Hepatocyte (in vitro differentiated cells): ENCODE measurements at regions not wholly inside any gene's neighbourhood (a gene's known extent, or its start where the extent isn't known, plus 50 kb on each side); places are given as distances from the start of the nearest gene placed in this dataset.

Source experiments
- DNase-seq: peaks from one replicate; pipeline ENCODE4 v3.0.0-alpha.2; 2016; ENCODE audit warnings: low spot score
- H2AFZ ChIP-seq: fragments of 200-600 bp; sonication (generic); 2 replicates; pipeline ENCODE4 v1.6.0; 2016; ENCODE audit warnings: antibody characterized with exemption, mild to moderate bottlenecking
- H3K27ac ChIP-seq: fragments of 200-600 bp; sonication (generic); 2 replicates; pipeline ENCODE4 v1.5.1; 2016; ENCODE audit warnings: mild to moderate bottlenecking
- H3K27me3 ChIP-seq: fragments of 200-600 bp; sonication (generic); 2 replicates; pipeline ENCODE4 v1.6.1; 2016
- H3K36me3 ChIP-seq: fragments of 200-600 bp; sonication (generic); replicated peaks from 2 replicates; pipeline ENCODE4 v1.5.1; 2016; ENCODE audit warnings: low read depth; ENCODE audit not compliant: insufficient read depth
- H3K4me1 ChIP-seq: fragments of 200-600 bp; sonication (generic); 2 replicates; pipeline ENCODE4 v1.5.1; 2016; ENCODE audit warnings: mild to moderate bottlenecking, moderate library complexity; ENCODE audit not compliant: insufficient read depth
- H3K4me2 ChIP-seq: fragments of 200-600 bp; sonication (generic); 2 replicates; pipeline ENCODE4 v1.6.0; 2016
- H3K4me3 ChIP-seq: fragments of 200-600 bp; sonication (generic); 2 replicates; pipeline ENCODE4 v1.5.1; 2016; ENCODE audit warnings: mild to moderate bottlenecking
- H3K79me2 ChIP-seq: fragments of 200-600 bp; sonication (generic); 2 replicates; pipeline ENCODE4 v1.6.0; 2017; ENCODE audit warnings: mild to moderate bottlenecking
- H3K9me2 ChIP-seq: fragments of 200-600 bp; sonication (generic); replicated peaks from 2 replicates; pipeline ENCODE4 v1.6.0; 2017; ENCODE audit warnings: mild to moderate bottlenecking; ENCODE audit not compliant: insufficient read depth
- H3K9me3 ChIP-seq: fragments of 200-600 bp; sonication (generic); 2 replicates; pipeline ENCODE4 v1.5.1; 2016; ENCODE audit warnings: low read depth, mild to moderate bottlenecking
- H4K20me1 ChIP-seq: fragments of 200-600 bp; sonication (generic); 2 replicates; pipeline ENCODE4 v1.6.0; 2016; ENCODE audit warnings: mild to moderate bottlenecking; ENCODE audit not compliant: insufficient read depth, poor library complexity, severe bottlenecking
- EZH2 ChIP-seq: fragments of 200-600 bp; sonication (generic); IDR thresholded peaks from 2 replicates; pipeline ENCODE4 v1.6.1; 2016; ENCODE audit warnings: antibody characterized with exemption, mild to moderate bottlenecking, borderline replicate concordance
- EZH2phosphoT487 ChIP-seq: fragments of 200-600 bp; sonication (generic); IDR thresholded peaks from one replicate; pipeline ENCODE4 v1.6.1; 2018; ENCODE audit warnings: antibody characterized with exemption, mild to moderate bottlenecking, low read depth, moderate library complexity; ENCODE audit not compliant: unreplicated experiment, severe bottlenecking
- WGBS: methylation state at CpG from one replicate; pipeline ENCODE4 v1.1.6; 2016; ENCODE audit warnings: low lambda C conversion rate; ENCODE audit errors: missing lambda C conversion rate; 5-methylcytosine and 5-hydroxymethylcytosine counted together
- TF ChIP-seq, protein P1 (sequence below): fragments of 200-600 bp; sonication (generic); IDR thresholded peaks from 2 replicates; pipeline ENCODE4 v1.5.1; 2016; ENCODE audit warnings: antibody characterized with exemption, mild to moderate bottlenecking; ENCODE audit not compliant: poor library complexity

- 54% methylated on average over 3 of the region's 3 CpGs for WGBS
- no peaks in the 10 kb centered on the region for H3K79me2 ChIP-seq
- H3K9me3 ChIP-seq = no peaks in the 10 kb centered on the region
- no peak overlapping the region for H3K27ac ChIP-seq
- H3K27me3 ChIP-seq = no peaks in the 10 kb centered on the region
- H3K4me3 ChIP-seq = no peak overlapping the region
- H4K20me1 ChIP-seq = no peaks in the 10 kb centered on the region
- no peaks in the 10 kb centered on the region for H3K9me2 ChIP-seq
- H3K36me3 ChIP-seq = no peaks in the 10 kb centered on the region
- DNase-seq = no peak
- H2AFZ ChIP-seq = no peak overlapping the region
- no peak overlapping the region for H3K4me2 ChIP-seq
- TF ChIP-seq EZH2phosphoT487 = no peak
- TF ChIP-seq, protein P1, sequence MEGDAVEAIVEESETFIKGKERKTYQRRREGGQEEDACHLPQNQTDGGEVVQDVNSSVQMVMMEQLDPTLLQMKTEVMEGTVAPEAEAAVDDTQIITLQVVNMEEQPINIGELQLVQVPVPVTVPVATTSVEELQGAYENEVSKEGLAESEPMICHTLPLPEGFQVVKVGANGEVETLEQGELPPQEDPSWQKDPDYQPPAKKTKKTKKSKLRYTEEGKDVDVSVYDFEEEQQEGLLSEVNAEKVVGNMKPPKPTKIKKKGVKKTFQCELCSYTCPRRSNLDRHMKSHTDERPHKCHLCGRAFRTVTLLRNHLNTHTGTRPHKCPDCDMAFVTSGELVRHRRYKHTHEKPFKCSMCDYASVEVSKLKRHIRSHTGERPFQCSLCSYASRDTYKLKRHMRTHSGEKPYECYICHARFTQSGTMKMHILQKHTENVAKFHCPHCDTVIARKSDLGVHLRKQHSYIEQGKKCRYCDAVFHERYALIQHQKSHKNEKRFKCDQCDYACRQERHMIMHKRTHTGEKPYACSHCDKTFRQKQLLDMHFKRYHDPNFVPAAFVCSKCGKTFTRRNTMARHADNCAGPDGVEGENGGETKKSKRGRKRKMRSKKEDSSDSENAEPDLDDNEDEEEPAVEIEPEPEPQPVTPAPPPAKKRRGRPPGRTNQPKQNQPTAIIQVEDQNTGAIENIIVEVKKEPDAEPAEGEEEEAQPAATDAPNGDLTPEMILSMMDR = no peak
- TF ChIP-seq EZH2 = no peak
- H3K4me1 ChIP-seq = no peaks in the 10 kb centered on the region
Measured at GRCh38 chr3:16800361-16800760, 84.4 kb upstream of the PLCL2 start.

- H3K4me2 ChIP-seq = no peak overlapping the region
- TF ChIP-seq, protein P1 = no peak
- TF ChIP-seq EZH2 (no peak), EZH2phosphoT487 (no peak)
- H3K79me2 ChIP-seq = no peaks in the 10 kb centered on the region
- H3K36me3 ChIP-seq = no peaks in the 10 kb centered on the region
- no peaks in the 10 kb centered on the region for H3K9me2 ChIP-seq
- H4K20me1 ChIP-seq = no peaks in the 10 kb centered on the region
- DNase-seq = no peak
- H2AFZ ChIP-seq = no peak overlapping the region
- no peaks in the 10 kb centered on the region for H3K4me1 ChIP-seq
- H3K27ac ChIP-seq = no peak overlapping the region
- H3K4me3 ChIP-seq = no peak overlapping the region
- 14% methylated on average over 1 of the region's 1 CpG for WGBS
- H3K9me3 ChIP-seq = no peaks in the 10 kb centered on the region
- no peaks in the 10 kb centered on the region for H3K27me3 ChIP-seq
Measured at GRCh38 chr3:16801223-16801622, 83.5 kb upstream of the PLCL2 start.

- Histone ChIP-seq H3K4me1 (no peaks in the 10 kb centered on the region), H3K27me3 (no peaks in the 10 kb centered on the region), H3K27ac (no peak overlapping the region), H3K9me2 (no peaks in the 10 kb centered on the region), H3K9me3 (no peaks in the 10 kb centered on the region), H2AFZ (no peak overlapping the region), H3K79me2 (no peaks in the 10 kb centered on the region), H3K4me3 (no peak overlapping the region), H4K20me1 (no peaks in the 10 kb centered on the region), H3K4me2 (no peak overlapping the region), H3K36me3 (no peaks in the 10 kb centered on the region)
- 61% methylated on average over 5 of the region's 5 CpGs for WGBS
- no peak for DNase-seq
- TF ChIP-seq EZH2 = no peak
- TF ChIP-seq, protein P1 = no peak
Measured at GRCh38 chr3:16801698-16802097, 83.1 kb upstream of the PLCL2 start.

DNA sequence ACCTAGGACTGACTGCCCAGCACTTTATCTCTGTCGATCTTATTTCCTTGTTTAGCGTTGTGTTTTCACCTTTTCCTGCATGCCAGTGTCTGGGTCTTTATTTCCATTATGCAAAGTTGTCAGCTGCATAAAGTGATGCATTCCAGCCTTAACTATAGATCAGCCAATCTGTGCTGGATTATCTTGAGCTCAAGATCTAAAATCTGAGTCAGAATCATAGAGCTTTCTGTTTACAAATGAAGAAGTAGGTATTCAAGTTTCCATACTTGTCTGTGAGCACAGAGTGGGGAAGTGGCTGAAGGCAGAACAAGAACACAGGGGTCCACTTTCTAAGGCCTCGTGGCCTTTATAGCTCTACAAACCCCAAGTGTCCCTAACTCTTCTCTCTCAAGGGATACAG is 82.4 kb upstream of the PLCL2 start:
- Histone ChIP-seq H3K27ac (no peak overlapping the region), H3K79me2 (no peaks in the 10 kb centered on the region), H3K4me2 (no peak overlapping the region), H3K36me3 (no peaks in the 10 kb centered on the region), H3K9me2 (no peaks in the 10 kb centered on the region), H3K4me3 (no peak overlapping the region), H4K20me1 (no peaks in the 10 kb centered on the region), H3K9me3 (no peaks in the 10 kb centered on the region), H2AFZ (no peak overlapping the region), H3K4me1 (no peaks in the 10 kb centered on the region), H3K27me3 (no peaks in the 10 kb centered on the region)
- WGBS = 65% methylated on average over 3 of the region's 3 CpGs
- no peak for DNase-seq
- TF ChIP-seq EZH2phosphoT487 (no peak), EZH2 (no peak)
- TF ChIP-seq, protein P1 = no peak
